HL-60 (cell line): ENCODE measurements at regions not wholly inside any gene's neighbourhood (a gene's known extent, or its start where the extent isn't known, plus 50 kb on each side); places are given as distances from the start of the nearest gene placed in this dataset.

ENCODE experiments used
- GABPA ChIP-seq: IDR thresholded peaks from 2 replicates; pipeline ENCODE4 v1.6.1; 2012; ENCODE audit warnings: low read depth
- TF ChIP-seq, protein P1 (sequence below): IDR thresholded peaks from one replicate; pipeline ENCODE4 v1.5.1; 2011; ENCODE audit warnings: low read length, control low read depth, inconsistent platforms; ENCODE audit not compliant: insufficient read depth
- TF ChIP-seq, protein P2 (sequence below): IDR thresholded peaks from 2 replicates; pipeline ENCODE4 v1.6.1; 2012; ENCODE audit warnings: low read depth; ENCODE audit not compliant: insufficient replicate concordance

DNA sequence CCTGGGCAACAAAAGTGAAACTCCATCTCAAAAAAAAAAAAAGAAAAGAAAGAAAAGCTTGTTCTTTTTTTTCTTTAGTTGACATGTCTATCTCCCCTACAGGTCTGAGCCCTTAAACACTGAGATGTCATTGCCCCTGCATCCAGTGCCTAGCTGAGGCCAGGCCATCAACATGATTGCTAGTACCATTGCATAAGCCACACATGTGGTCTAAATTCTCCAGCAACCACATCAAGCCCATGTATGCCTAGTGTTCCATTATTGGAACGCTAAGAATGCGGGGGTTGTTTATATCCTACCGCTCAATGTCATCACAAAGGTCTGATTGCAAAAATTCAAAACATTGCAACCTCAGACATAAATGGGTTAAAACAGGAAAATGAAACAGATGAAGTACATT is 62.7 kb downstream of the NPTX2 start:
- no peak for TF ChIP-seq GABPA
- TF ChIP-seq, protein P1, sequence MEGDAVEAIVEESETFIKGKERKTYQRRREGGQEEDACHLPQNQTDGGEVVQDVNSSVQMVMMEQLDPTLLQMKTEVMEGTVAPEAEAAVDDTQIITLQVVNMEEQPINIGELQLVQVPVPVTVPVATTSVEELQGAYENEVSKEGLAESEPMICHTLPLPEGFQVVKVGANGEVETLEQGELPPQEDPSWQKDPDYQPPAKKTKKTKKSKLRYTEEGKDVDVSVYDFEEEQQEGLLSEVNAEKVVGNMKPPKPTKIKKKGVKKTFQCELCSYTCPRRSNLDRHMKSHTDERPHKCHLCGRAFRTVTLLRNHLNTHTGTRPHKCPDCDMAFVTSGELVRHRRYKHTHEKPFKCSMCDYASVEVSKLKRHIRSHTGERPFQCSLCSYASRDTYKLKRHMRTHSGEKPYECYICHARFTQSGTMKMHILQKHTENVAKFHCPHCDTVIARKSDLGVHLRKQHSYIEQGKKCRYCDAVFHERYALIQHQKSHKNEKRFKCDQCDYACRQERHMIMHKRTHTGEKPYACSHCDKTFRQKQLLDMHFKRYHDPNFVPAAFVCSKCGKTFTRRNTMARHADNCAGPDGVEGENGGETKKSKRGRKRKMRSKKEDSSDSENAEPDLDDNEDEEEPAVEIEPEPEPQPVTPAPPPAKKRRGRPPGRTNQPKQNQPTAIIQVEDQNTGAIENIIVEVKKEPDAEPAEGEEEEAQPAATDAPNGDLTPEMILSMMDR = no peak
- TF ChIP-seq, protein P2, sequence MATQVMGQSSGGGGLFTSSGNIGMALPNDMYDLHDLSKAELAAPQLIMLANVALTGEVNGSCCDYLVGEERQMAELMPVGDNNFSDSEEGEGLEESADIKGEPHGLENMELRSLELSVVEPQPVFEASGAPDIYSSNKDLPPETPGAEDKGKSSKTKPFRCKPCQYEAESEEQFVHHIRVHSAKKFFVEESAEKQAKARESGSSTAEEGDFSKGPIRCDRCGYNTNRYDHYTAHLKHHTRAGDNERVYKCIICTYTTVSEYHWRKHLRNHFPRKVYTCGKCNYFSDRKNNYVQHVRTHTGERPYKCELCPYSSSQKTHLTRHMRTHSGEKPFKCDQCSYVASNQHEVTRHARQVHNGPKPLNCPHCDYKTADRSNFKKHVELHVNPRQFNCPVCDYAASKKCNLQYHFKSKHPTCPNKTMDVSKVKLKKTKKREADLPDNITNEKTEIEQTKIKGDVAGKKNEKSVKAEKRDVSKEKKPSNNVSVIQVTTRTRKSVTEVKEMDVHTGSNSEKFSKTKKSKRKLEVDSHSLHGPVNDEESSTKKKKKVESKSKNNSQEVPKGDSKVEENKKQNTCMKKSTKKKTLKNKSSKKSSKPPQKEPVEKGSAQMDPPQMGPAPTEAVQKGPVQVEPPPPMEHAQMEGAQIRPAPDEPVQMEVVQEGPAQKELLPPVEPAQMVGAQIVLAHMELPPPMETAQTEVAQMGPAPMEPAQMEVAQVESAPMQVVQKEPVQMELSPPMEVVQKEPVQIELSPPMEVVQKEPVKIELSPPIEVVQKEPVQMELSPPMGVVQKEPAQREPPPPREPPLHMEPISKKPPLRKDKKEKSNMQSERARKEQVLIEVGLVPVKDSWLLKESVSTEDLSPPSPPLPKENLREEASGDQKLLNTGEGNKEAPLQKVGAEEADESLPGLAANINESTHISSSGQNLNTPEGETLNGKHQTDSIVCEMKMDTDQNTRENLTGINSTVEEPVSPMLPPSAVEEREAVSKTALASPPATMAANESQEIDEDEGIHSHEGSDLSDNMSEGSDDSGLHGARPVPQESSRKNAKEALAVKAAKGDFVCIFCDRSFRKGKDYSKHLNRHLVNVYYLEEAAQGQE = no peak
